Large intestine (tissue), 3 donors: ENCODE measurements at regions not wholly inside any gene's neighbourhood (a gene's known extent, or its start where the extent isn't known, plus 50 kb on each side); places are given as distances from the start of the nearest gene placed in this dataset.
A peak's percentile ranks its signal among the peaks of the same experiment; 100 is the strongest.

Experiments used
- DNase-seq, 2 donors: peaks; one replicate each; pipeline versions ENCODE4 v3.0.0 to v3.0.0-alpha.2; 2013
- H3K27ac ChIP-seq: one replicate; pipeline ENCODE4 v1.5.1; 2013; ENCODE audit warnings: low read length
- H3K27me3 ChIP-seq: 2 replicates; pipeline ENCODE4 v1.6.1; 2013; ENCODE audit warnings: low read length; ENCODE audit not compliant: control insufficient read depth, insufficient read depth
- H3K36me3 ChIP-seq: 2 replicates; pipeline ENCODE4 v1.6.1; 2013; ENCODE audit warnings: low read length; ENCODE audit not compliant: control insufficient read depth, insufficient read depth
- H3K4me1 ChIP-seq: one replicate; pipeline ENCODE4 v1.6.1; 2013; ENCODE audit warnings: low read length; ENCODE audit not compliant: control insufficient read depth, insufficient read depth
- H3K4me3 ChIP-seq: one replicate; pipeline ENCODE4 v1.5.1; 2013; ENCODE audit warnings: low read length
- H3K9me3 ChIP-seq: one replicate; pipeline ENCODE4 v1.6.1; 2013; ENCODE audit warnings: mild to moderate bottlenecking, low read depth, low read length, moderate library complexity; ENCODE audit not compliant: control insufficient read depth
- WGBS: methylation state at CpG from one replicate; pipeline ENCODE4 v1.1.5; 2013; ENCODE audit warnings: low lambda C conversion rate; ENCODE audit not compliant: insufficient coverage; 5-methylcytosine and 5-hydroxymethylcytosine counted together

- H3K9me3 ChIP-seq: no peaks in the 10 kb centered on the region
- H3K4me1 ChIP-seq: no peaks in the 10 kb centered on the region
- WGBS: 33% methylated on average over 1 of the region's 6 CpGs
- no peak overlapping the region for H3K4me3 ChIP-seq
- no peaks in the 10 kb centered on the region for H3K36me3 ChIP-seq
- no peak for DNase-seq
- H3K27ac ChIP-seq: peak overlapping the region; percentile 29
- H3K27me3 ChIP-seq: no peaks in the 10 kb centered on the region
These were observed 130.6 kb upstream of the NPVF start for GRCh38 chr7:25358926-25359325.

- H3K4me3 ChIP-seq: no peak overlapping the region
- DNase-seq: peak; percentile 26 to 66
- no peaks in the 10 kb centered on the region for H3K27me3 ChIP-seq
- H3K27ac ChIP-seq: peak overlapping the region; percentile 49
- no peaks in the 10 kb centered on the region for H3K36me3 ChIP-seq
- 0% methylated on average over 2 of the region's 9 CpGs for WGBS
- H3K4me1 ChIP-seq: no peaks in the 10 kb centered on the region
- no peaks in the 10 kb centered on the region for H3K9me3 ChIP-seq
These were observed 131.3 kb upstream of the NPVF start for GRCh38 chr7:25359471-25360059.

- no peaks in the 10 kb centered on the region for H3K36me3 ChIP-seq
- H3K4me1 ChIP-seq: no peaks in the 10 kb centered on the region
- H3K27me3 ChIP-seq: no peaks in the 10 kb centered on the region
- H3K9me3 ChIP-seq: no peaks in the 10 kb centered on the region
- H3K27ac ChIP-seq: peak overlapping the region; percentile 49
- no peak overlapping the region for H3K4me3 ChIP-seq
- peak; percentile 26 to 66 for DNase-seq
- no CpG with 5 or more reads among the region's 2 CpGs for WGBS
These were observed 132.2 kb upstream of the NPVF start for GRCh38 chr7:25360451-25360850.

- no peaks in the 10 kb centered on the region for H3K36me3 ChIP-seq
- 100% methylated on average over 1 of the region's 5 CpGs for WGBS
- no peaks in the 10 kb centered on the region for H3K9me3 ChIP-seq
- H3K27ac ChIP-seq: no peak overlapping the region
- H3K4me1 ChIP-seq: no peaks in the 10 kb centered on the region
- DNase-seq: no peak
- no peak overlapping the region for H3K4me3 ChIP-seq
- no peaks in the 10 kb centered on the region for H3K27me3 ChIP-seq
These were observed 133.1 kb upstream of the NPVF start for GRCh38 chr7:25361387-25361786.

- Histone ChIP-seq H3K9me3 (no peaks in the 10 kb centered on the region), H3K27me3 (no peaks in the 10 kb centered on the region), H3K4me1 (no peaks in the 10 kb centered on the region), H3K4me3 (no peak overlapping the region), H3K36me3 (no peaks in the 10 kb centered on the region), H3K27ac (no peak overlapping the region)
- WGBS: no CpG with 5 or more reads among the region's 1 CpG
- no peak for DNase-seq
These were observed 133.6 kb upstream of the NPVF start for GRCh38 chr7:25361863-25362262.

- Histone ChIP-seq H3K9me3 (no peaks in the 10 kb centered on the region), H3K4me3 (no peak overlapping the region), H3K27me3 (no peaks in the 10 kb centered on the region), H3K36me3 (no peaks in the 10 kb centered on the region), H3K27ac (no peak overlapping the region), H3K4me1 (no peaks in the 10 kb centered on the region)
- 80% methylated on average over 1 of the region's 5 CpGs for WGBS
- DNase-seq: no peak
These were observed 140.4 kb upstream of the NPVF start for GRCh38 chr7:25368599-25369201.

DNA sequence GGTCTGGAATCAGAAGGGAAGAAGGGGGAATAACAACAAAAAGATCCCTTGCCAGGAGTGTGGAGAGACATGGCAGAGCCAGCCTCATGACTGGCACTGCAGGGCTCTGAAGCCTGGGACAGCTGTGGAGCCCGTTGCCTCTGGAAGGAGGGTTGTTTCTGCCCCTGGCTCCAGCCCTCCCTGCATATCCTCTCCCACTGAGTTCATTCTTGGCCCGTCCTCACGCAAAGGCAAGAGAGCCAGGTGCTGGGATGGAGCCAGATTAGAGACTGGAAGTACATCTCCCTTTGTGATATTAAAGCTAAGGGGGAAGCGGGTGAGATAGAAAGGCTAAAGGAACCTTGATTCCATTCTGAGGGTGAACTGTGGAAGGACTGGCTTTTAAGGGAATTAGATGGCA, 141.5 kb upstream of the NPVF start:
- DNase-seq: no peak
- Histone ChIP-seq H3K27me3 (no peaks in the 10 kb centered on the region), H3K4me1 (no peaks in the 10 kb centered on the region), H3K9me3 (no peaks in the 10 kb centered on the region), H3K36me3 (no peaks in the 10 kb centered on the region), H3K4me3 (no peak overlapping the region), H3K27ac (no peak overlapping the region)
- WGBS: no CpG with 5 or more reads among the region's 4 CpGs

GRCh38 chr7:25371972-25372371, 143.7 kb upstream of the NPVF start:
- Histone ChIP-seq H3K27me3 (no peaks in the 10 kb centered on the region), H3K27ac (no peak overlapping the region), H3K4me1 (no peaks in the 10 kb centered on the region), H3K9me3 (no peaks in the 10 kb centered on the region), H3K4me3 (no peak overlapping the region), H3K36me3 (no peaks in the 10 kb centered on the region)
- DNase-seq: no peak
- WGBS: 100% methylated on average over 2 of the region's 2 CpGs

GRCh38 chr7:25375805-25376600, 147.7 kb upstream of the NPVF start:
- no peak overlapping the region for H3K4me3 ChIP-seq
- no peaks in the 10 kb centered on the region for H3K4me1 ChIP-seq
- no peaks in the 10 kb centered on the region for H3K27me3 ChIP-seq
- WGBS: 40% methylated on average over 1 of the region's 3 CpGs
- DNase-seq: no peak
- peaks cover 3% of the 10 kb centered on the region for H3K9me3 ChIP-seq
- H3K36me3 ChIP-seq: no peaks in the 10 kb centered on the region
- no peak overlapping the region for H3K27ac ChIP-seq

DNA sequence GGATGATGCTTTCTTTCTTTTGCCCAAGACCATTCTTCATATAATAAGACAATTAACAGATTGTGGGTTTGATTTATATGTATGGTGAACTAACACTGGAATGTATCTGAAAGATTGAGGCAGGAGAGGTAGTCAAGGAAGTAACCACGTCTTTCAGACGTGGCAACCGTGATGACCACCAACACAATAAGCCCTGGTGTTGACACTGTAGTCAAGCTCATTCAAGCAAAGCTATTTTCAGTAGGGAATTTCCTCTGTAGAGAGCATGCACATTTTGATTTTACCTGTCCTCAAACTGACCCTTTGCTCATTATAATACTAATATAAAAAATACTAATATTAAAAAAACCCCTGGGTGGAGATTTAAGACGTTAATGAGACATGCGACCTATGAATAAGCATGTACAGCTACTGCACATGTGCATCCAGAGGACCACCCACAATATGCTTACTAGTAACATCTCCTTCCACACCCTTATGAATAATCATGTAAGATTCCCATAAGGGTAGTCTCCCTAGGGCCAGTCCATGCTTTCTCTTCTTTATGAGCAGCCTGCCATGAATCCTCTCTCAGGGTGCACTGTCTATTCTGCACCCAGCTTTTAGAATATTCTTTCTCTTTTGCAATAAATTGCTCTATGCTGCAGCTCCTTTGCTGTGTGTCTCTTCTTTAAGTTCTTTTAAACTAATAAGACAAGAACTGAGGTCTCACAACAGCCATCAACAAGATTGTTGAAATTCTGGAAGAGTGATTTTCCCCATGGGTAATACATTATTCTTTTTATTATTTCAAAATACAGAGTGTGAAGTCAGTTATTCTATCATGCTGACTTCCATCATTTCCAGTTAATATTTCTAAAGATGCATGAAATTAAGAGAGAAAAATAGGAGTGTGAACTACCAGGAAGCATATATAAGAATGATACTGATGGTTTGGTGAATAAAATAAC, 151.3 kb upstream of the NPVF start:
- H3K27ac ChIP-seq: no peak overlapping the region
- no peak for DNase-seq
- peaks cover 3% of the 10 kb centered on the region for H3K9me3 ChIP-seq
- no CpG with 5 or more reads among the region's 5 CpGs for WGBS
- no peaks in the 10 kb centered on the region for H3K4me1 ChIP-seq
- H3K36me3 ChIP-seq: no peaks in the 10 kb centered on the region
- no peak overlapping the region for H3K4me3 ChIP-seq
- no peaks in the 10 kb centered on the region for H3K27me3 ChIP-seq
